ENCODE measurements at regions not wholly inside any gene's neighbourhood (a gene's known extent, or its start where the extent isn't known, plus 50 kb on each side); places are given as distances from the start of the nearest gene placed in this dataset.

DNA sequence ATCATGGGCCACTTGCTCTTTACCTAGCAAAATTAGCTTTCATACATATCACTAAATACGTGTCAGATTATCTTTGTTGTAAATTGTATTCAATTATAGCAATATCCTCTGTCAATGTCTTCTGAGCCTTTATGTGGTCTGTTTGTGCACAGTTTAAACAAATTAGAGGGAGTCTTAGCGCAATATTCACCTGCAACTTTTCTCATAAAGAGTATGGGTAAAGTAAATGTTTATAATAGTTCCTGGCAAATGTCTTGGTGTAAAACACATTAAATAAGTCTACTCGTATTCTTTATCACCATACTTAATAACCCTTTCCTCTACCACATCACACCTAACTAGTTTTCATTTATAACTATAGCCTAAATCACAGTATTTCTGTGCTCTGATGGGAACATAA, 169.0 kb downstream of the PCSK1 start:
- TF ChIP-seq, protein P1, sequence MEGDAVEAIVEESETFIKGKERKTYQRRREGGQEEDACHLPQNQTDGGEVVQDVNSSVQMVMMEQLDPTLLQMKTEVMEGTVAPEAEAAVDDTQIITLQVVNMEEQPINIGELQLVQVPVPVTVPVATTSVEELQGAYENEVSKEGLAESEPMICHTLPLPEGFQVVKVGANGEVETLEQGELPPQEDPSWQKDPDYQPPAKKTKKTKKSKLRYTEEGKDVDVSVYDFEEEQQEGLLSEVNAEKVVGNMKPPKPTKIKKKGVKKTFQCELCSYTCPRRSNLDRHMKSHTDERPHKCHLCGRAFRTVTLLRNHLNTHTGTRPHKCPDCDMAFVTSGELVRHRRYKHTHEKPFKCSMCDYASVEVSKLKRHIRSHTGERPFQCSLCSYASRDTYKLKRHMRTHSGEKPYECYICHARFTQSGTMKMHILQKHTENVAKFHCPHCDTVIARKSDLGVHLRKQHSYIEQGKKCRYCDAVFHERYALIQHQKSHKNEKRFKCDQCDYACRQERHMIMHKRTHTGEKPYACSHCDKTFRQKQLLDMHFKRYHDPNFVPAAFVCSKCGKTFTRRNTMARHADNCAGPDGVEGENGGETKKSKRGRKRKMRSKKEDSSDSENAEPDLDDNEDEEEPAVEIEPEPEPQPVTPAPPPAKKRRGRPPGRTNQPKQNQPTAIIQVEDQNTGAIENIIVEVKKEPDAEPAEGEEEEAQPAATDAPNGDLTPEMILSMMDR (IDR thresholded peaks at IDR 0.05 in 2 of 3, conservative IDR thresholded peaks at IDR 0.05 in 1 of 3; ENCODE audit: control insufficient read depth in 2 of 3, extremely low read depth in 1 of 3, insufficient read depth in 1 of 3, low read depth in 3 of 3, low read length in 3 of 3) = no peak
- no peak for TF ChIP-seq POLR2A (IDR thresholded peaks at IDR 0.05; ENCODE audit: low read depth, low read length)
- TF ChIP-seq, protein P2, sequence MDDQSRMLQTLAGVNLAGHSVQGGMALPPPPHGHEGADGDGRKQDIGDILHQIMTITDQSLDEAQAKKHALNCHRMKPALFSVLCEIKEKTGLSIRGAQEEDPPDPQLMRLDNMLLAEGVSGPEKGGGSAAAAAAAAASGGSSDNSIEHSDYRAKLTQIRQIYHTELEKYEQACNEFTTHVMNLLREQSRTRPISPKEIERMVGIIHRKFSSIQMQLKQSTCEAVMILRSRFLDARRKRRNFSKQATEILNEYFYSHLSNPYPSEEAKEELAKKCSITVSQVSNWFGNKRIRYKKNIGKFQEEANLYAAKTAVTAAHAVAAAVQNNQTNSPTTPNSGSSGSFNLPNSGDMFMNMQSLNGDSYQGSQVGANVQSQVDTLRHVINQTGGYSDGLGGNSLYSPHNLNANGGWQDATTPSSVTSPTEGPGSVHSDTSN (IDR thresholded peaks at IDR 0.05; ENCODE audit: insufficient replicate concordance, low read depth, low read length) = no peak
- no peak for TF ChIP-seq SRF (IDR thresholded peaks at IDR 0.05; ENCODE audit: low read depth in 2 of 2, low read length in 2 of 2)
- TF ChIP-seq NFIC (IDR thresholded peaks at IDR 0.05; ENCODE audit: low read depth, low read length) = no peak
- TF ChIP-seq, protein P3, sequence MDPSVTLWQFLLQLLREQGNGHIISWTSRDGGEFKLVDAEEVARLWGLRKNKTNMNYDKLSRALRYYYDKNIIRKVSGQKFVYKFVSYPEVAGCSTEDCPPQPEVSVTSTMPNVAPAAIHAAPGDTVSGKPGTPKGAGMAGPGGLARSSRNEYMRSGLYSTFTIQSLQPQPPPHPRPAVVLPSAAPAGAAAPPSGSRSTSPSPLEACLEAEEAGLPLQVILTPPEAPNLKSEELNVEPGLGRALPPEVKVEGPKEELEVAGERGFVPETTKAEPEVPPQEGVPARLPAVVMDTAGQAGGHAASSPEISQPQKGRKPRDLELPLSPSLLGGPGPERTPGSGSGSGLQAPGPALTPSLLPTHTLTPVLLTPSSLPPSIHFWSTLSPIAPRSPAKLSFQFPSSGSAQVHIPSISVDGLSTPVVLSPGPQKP (IDR thresholded peaks at IDR 0.05; ENCODE audit: low read depth, low read length) = no peak
- no peak for TF ChIP-seq SIX5 (IDR thresholded peaks at IDR 0.05; ENCODE audit: low read depth, low read length, severe bottlenecking)
